ENCODE measurements at regions not wholly inside any gene's neighbourhood (a gene's known extent, or its start where the extent isn't known, plus 50 kb on each side); places are given as distances from the start of the nearest gene placed in this dataset.

DNA sequence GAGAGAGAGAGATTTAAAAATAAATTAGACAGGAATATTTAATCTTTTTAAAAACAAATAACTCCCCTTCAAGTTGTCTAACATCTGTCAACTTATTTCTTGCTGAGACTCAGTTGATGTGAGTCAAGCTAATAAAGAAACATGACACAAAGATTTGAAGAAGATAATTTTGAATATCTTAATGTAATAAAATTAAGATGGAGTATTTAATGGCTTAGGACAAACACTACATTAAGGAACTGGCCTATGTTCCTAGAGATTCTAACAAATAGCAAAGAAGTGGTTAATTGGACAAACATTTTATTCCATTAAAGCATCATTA lies 134.0 kb downstream of the INSIG2 start:
- DNase-seq (ENCODE audit: low read depth in 4 of 4, low spot score in 1 of 4), result no peak

DNA sequence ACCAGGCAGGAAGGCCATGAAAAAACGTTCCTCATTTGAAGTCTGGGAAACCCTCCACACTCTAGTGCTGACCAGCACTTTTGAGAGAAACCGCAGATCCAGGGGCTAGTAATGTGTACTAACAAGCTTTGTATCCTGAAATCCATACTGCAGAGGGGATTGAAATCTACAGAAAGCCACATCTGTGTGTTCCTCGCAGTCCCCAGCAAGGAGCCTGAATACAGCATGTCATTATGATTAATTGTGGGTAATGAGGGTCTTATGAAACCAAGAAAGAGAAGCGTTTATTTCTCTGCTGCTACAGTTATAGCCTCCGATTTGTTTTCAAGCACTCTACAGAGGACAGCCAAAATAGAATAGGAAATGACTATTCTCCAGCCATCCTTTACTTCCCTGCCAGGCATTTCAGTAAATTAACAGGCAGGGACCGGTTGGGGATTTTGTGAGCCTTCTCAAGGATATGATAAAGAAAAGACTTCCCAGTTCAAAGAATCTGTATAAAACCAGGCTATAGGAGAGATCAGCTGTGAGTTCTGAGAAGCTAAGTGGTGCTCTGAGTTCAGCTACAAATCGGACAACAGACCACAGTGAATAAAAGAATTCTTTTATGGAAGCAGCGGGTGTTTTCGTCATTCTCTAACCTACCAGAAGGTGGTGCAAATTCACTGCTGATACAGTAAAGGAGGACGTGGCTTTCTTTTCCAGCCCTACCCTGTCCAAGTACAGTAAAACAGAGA lies 133.4 kb downstream of the INSIG2 start:
- DNase-seq (ENCODE audit: low read depth in 4 of 4, low spot score in 1 of 4), result peak in 1 of 4 experiments; percentile 4

DNA sequence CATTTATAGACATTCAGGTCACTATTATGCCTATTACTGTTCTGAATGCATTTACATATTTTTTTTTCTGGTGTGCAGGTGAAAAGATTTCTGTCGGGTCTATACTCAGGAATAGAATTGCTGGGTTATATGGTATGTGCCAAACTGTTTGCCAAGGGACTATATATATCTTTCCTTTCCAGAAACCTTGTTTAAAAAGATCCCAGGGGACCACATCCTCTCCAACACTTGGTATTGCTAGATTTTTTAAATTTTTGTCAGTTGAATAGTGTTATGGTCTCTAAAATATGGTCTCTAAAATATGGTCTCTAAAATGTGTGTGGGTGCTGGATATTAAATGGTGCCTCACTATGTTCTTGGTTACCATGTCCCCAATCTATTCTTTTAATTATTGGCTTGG lies 131.3 kb downstream of the INSIG2 start:
- no peak for DNase-seq (ENCODE audit: low read depth in 4 of 4, low spot score in 1 of 4)

DNA sequence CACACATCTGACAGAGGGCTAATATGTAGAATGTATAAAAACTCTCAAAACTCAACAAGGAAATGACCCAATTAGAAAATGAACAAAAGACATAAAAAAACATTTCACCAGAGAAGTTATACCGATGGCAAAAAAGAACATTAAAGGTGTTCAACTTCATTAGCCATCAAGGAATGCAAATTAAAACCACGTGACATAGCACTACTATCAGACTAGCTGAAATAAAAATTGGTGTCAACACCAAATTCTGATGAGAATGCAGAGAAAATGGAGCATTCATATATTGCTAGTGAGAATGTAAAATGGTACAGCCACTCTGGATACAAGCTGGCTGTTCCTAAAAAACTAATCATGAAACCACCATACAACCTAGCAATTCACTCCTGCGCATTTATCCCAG lies 128.0 kb downstream of the INSIG2 start:
- no peak for DNase-seq (ENCODE audit: low read depth in 4 of 4, low spot score in 1 of 4)

DNA sequence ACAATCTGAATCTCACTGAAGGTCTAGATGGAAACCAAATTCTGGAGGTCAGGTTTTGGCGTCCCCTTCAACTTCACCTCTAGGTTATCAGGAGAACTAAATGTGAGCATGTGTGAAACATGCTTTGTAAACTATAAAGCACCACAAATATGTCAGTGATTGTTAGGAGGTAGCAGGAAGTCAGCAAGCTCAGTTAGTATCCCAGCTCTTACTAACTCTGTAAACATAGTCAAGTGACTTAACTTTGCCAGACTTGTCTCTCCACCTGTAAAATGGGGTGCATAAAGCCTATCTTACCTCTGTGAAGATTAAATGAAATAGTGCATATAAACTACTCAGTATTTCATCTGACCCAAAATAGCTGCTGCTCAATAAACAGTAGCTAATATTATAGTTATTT lies 121.5 kb downstream of the INSIG2 start:
- DNase-seq (ENCODE audit: low read depth in 4 of 4, low spot score in 1 of 4), result no peak

DNA sequence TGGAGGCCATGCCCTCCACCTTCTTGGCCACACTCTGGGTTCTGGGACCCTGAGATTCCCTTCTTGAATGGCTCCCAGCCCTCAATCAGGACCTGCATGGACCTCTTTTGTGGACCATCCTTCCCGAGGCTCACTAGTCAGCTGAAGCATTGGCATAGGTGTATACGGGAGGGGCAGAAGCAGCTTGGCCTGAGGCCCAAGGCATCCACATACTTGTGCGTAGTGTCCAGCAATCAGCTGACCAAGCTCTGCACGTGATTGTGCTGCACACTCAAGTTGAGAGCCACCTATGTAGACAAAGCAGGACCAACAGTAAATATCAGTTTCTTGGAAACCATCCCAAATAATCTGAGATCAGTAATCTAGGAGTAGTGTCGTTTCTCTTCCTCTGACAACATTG lies 119.6 kb downstream of the INSIG2 start:
- no peak for DNase-seq (ENCODE audit: low read depth in 4 of 4, low spot score in 1 of 4)

DNA sequence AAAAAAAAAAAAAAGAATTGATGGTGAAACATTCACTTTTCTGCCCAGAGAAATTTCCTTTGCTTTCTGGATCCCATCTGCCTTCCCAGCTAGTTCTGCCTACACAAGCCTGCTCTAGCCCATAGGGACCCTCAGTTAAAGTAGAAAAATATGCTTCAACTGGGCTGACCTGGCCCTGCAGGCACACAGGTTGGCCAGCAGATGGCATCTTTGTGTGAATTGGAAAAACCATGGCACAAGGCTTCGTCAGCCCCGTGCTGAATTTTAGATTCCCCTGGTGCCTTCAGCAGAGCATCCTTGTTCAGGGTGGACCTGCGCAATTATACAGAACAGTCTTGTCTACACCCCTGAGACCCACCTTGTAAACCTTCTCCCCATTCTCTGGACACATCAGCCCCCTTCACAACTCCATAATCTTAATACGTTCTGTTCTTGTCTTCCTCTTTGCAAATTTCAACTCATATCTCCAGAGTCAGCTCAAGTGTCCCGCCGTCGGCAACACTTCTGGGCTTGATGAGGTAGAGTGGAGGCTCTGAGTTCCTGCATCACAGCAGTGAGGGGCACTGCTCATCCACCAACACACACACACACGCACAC lies 114.5 kb downstream of the INSIG2 start:
- DNase-seq (ENCODE audit: low read depth in 4 of 4, low spot score in 1 of 4), result peak in 2 of 4 experiments; percentile 12 to 38

DNA sequence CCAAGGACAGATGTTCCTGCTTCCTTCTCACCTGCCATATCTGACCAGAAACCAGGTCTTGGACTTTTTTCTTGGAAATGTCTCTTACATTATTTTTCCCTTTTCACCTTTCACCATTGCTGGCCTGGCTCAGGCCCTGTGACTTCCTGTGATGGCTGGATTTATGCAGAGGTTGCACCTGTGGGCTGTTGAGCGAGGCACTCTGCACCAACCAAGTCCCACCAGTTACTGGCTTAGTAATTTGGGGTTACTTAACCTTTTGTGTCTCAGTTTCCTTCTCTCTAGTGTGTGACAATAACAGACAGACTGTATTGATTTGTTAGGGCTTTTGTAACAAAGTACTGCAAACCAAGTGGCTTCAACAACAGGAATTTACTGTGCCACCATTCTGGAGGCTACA lies 110.0 kb downstream of the INSIG2 start:
- no peak for DNase-seq (ENCODE audit: low read depth in 4 of 4, low spot score in 1 of 4)

DNA sequence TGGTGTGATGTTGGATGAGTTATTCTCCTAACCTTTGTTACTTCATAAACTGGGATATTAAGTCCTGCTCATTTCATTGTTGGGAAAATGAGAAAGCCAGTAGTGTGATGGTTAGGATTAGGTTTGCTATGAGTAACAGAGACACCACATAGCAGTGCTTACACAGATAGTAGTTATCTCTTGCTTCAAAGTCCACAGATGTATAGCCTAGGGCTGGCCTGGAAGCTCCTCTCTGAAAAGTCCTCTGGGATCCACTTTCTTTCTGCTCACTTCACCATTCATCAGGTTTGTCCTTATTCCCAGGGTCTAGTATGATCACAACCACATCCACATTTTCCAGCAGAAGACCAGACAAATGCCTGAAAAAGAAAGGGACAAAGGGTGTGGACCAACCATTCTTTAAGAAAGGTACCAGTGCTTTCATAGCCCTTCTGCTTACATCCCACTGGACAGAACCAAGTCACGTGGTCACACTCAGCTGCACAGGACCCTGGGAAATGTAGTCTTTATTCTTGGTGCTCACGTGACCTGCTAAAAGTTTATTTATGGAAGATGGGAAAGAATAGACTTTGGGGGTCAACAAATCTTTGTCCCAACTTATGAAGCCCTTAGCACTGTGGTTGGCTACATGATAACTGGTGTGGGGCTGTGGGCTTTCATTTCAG lies 108.9 kb downstream of the INSIG2 start:
- no peak for DNase-seq (ENCODE audit: low read depth in 4 of 4, low spot score in 1 of 4)

DNA sequence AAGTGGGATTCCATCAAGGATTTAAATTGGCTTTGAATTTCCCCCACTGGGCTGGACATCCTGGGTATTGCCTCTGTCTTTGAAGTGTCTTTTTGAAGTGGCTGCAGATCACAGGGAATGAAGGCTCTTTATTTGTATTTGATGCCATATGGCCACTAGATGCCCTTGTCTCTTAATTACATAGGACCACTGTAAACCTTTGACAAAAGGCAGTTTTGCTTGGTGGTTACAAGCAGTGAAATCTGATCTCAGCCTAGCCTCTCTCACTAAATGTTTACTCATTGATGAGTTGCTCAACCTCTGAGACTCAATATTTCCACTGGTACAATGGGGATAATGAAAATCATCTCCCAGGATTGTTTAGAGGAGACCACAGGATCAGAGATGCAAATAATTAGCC lies 102.2 kb downstream of the INSIG2 start:
- DNase-seq (ENCODE audit: low read depth in 4 of 4, low spot score in 1 of 4), result no peak

DNA sequence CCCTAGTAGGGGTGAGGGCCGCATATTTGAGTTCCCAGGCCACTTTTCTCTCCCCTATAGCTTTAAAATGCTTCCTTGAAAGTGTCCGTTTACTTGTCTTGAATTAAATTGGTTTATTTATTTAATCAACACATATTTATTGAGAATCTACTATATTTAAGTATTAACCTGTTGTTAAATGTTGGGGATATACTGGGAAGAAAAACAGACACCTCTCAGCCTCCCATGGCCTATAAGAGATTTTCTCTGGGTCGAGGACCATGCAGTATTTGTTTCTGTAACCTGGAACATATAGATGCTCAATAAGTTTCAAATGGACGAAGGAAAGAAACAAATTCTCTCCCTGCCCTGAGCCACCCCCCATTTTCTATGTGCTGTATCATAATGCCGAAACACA lies 98.6 kb downstream of the INSIG2 start:
- no peak for DNase-seq (ENCODE audit: low read depth in 4 of 4, low spot score in 1 of 4)

DNA sequence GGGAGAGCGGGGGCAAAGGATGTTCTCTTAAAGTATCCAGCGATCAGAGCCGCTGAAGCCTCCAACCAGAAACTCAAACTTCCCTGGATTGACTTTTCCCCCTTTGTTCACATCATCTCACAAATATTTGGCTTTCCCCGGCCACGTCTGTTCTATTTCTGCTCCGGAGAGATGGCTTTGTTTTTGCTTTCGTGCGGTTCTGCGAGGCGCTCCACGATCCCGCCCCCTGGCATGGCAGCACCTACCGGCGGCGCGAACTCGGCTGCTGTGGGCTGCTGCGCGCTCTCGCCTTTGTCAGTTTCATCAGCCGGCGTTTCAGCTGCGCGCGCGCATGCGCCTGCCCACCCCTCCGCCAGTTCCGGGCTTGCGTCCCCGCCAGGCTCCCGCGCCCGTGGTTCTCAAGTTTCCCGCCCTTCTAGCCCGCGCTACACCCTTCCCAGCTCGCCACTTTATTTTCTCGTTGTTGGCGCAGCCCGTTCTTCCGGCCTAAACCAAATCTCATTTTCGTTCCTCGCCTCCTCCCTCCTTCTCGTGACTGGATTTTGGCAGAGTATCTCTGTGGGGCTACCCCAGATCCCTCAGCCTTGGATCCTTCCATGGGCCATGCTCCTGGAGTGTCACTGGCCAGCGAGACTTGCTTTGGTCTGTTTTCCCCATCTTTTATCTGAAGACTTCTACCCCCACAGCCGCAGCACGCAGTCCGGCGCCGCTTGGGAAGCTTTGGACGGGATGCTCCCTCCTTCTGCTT lies 98.0 kb downstream of the INSIG2 start:
- DNase-seq (ENCODE audit: low read depth in 4 of 4, low spot score in 1 of 4), result peak; percentile 61 to 82 (median 76)

DNA sequence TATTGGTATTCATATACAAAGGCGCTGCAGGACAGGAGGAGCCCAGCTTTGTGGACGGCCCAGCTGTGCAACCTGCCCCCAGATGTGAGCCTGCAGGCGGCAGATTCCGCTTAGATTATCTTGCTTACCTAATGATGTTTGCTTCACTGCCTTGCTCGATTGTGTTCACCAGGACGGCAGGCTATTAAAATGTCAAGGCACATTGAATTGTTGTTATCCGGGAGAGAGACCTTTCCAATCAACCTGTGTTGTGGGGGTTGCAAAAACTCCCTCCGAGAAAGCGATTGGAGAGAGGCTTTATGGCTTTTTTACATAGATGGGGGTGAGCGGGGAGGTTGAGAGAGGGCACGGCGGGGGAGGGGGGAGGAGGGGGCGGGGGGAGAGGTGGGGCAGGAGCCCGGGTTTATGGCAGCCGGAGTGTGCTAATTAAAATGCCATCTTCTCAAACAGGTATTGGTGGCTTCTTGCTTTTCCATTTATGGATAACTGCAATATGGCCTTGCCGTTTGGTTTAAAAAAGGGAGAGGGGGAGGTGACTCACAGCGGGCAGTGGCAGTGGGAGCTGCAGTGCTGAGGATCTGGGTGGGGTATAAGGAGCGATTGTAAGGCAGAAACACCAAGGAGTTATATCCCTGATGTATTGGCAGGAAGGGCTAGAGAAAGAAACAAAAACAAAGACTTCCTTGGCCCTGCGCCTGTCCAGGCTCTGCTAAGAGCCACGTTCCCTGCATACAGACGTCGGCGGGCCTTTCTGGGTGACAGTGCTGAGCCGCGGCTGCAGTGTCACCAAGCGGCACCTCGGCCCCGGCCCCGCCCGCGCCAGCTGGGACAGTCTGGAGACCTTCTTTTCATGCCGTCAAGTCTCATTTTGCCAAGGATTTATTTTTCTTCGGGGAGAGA lies 97.2 kb downstream of the INSIG2 start:
- peak in 3 of 4 experiments; percentile 21 to 38 (median 32) for DNase-seq (ENCODE audit: low read depth in 4 of 4, low spot score in 1 of 4)

DNA sequence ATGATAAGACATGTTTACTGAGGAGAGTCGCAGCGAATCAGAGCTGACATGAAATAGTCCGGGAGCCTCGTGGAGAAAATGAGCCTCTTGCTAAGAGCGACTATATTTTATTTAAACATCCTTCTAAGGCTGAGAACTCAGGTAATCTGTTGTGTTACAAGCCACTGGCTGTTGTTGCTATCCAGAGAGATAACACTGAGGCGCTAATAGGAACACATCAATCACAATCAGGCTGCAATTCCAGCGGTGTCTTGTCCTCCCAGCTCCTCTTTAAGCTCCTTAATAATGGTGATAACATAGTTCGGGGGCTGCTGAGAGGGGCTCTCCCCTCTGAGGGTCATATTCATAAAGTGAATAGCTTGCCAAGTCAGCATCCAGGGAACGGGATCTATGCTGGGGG lies 95.1 kb downstream of the INSIG2 start:
- no peak for DNase-seq (ENCODE audit: low read depth in 4 of 4, low spot score in 1 of 4)

DNA sequence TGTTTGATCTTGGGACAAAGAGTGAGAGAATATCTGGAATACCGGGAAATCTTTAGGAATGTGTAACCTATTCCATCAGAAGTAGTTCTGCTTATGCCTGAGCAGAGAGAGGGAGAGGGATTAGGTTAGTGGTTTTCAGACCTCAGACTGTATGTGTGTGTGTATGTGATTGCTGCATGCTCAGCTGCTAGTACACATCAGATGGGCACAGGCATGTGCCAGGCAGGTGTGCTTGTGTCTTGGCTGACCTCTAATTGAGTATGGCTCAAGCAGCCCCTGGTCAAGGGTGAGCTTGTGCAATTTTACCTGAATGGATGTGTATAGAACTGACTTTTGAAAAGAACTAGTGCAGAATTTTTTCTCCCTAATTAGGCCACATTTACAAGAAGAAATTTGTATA lies 91.2 kb downstream of the INSIG2 start:
- no peak for DNase-seq (ENCODE audit: low read depth in 4 of 4, low spot score in 1 of 4)

DNA sequence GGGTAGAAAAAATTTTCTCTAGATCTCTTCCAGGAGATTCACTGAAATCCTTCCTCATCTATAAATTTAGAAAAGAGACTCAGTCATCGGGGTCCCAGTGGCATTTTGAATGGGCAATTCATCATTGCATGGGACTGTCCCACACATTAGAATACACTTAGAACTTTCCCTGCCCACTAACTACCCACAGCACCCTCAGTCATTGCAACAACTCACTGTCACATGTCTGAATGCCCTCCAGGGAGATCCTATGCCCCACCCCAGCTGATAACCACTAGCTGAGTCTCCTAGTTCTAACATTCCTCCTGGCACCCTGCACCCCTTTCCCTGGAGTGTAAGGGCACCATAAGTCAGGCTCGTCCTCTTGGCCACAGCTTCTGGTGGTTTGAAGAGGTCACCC lies 89.6 kb downstream of the INSIG2 start:
- no peak for DNase-seq (ENCODE audit: low read depth in 4 of 4, low spot score in 1 of 4)

DNA sequence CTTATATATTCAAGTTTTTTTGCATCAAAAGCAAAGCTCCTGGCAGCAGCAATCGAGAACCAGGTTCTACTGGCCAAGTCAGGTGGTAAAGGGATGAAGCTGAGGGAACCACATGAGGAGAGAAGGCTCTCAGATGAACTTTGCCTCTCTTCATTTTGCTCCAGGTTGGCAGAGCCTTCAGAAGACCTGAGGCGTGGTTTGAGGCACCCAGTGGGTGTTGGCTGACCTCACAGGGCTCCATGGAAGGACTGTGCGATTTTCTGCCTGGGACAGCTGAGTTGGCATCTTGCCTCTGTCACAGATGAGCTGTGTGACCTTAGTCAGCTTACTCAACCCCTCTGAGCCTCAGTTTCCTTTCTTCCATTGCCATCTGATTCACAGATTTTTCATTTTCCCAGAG lies 89.0 kb downstream of the INSIG2 start:
- DNase-seq (ENCODE audit: low read depth in 4 of 4, low spot score in 1 of 4), result no peak

DNA sequence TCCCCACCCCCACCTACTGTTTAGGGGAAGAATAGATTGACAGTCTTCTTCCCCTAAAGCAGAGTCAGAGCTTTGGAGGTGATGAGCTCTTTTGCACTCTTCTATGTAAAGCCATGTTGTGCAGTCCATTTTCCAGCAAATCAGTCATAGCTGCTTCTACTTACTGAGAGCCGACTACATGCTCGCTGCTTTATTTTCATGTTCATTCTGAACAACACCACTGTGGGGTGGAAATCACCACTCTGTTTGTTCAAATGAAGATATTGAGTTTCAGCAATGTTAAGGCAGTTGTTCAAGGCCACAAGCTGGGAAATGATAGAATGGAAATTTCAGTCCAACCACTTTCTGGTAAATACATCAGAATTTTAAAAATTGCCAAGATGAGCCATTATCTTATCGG lies 88.3 kb downstream of the INSIG2 start:
- no peak for DNase-seq (ENCODE audit: low read depth in 4 of 4, low spot score in 1 of 4)

DNA sequence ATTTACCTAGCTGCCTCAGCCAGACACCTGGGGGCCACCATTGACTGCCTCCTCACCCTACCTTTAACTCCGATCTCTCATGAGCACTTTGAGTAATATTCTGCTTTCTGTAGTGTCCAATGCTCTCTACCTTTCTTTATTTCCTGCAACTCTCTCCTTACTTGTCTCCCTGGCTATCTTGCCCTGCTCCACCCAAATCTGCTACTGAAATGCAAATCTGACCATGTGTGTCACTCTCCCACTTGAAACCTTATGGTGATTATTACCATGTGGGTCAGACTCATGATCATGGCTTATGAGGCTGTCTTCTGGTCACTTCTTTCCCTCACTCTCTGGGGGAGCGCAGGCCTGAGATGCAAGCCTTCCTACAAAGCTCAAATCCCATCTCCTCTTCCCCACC lies 83.3 kb downstream of the INSIG2 start:
- DNase-seq (ENCODE audit: low read depth in 4 of 4, low spot score in 1 of 4), result no peak

DNA sequence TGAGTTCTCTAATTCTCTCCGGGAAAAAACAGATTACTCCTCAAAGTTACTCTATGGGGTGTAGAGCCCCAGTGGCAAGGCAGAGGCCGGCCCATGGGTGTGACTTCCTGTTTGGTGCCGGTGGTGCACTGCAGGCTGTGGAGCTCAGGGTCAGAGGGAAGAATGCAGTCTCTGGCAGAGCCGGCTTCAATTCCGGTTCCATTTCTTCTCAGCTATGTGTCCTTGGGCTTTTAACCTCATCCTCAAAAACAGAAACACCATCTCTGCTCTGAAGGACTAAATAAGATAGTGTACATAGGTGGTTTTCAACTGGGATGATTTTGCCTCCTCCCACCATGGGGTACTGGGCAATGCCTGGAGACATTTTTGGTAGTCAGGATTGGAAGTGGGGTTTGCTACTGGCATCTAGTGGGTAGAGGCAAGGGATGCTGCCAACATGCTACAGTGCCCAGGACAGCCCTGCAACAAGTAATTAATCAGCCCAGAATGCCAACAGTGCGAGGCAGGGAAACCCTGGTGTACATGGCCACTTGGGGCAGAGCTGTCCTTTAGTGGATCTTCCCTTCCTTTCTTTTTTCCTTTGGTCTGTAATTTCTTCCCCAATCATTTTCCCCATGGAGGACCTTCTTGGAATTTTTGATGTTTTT lies 81.2 kb downstream of the INSIG2 start:
- DNase-seq (ENCODE audit: low read depth in 4 of 4, low spot score in 1 of 4), result peak in 1 of 4 experiments; percentile 10
